Spleen (tissue), 11 donors: ENCODE measurements at regions not wholly inside any gene's neighbourhood (a gene's known extent, or its start where the extent isn't known, plus 50 kb on each side); places are given as distances from the start of the nearest gene placed in this dataset.

ENCODE experiments used
- DNase-seq: peaks from one replicate; pipeline ENCODE4 v3.0.0-alpha.2; 2020
- H3K27ac ChIP-seq, 8 donors: fragments of 200-600 bp; sonication (generic) in 7 of 8; 1 replicate in 4 of 8; 2 replicates in 4 of 8; pipeline versions ENCODE4 v1.5.0 to v1.8.0; 2016 to 2021; ENCODE audit warnings: inconsistent platforms in 4 of 8, mild to moderate bottlenecking in 4 of 8, moderate library complexity in 1 of 8
- H3K27me3 ChIP-seq, 7 donors: fragments of 200-600 bp; sonication (generic) in 6 of 7; replicated peaks in 1 of 7; 1 replicate in 4 of 7; 2 replicates in 3 of 7; pipeline versions ENCODE4 v1.5.0 to v1.8.0; 2016 to 2021; ENCODE audit warnings: inconsistent platforms in 3 of 7, mild to moderate bottlenecking in 1 of 7
- H3K36me3 ChIP-seq, 6 donors: fragments of 200-600 bp; sonication (generic) in 5 of 6; 1 replicate in 4 of 6; 2 replicates in 2 of 6; pipeline versions ENCODE4 v1.5.0 to v1.8.0; 2016 to 2021; ENCODE audit warnings: inconsistent platforms in 2 of 6
- H3K4me1 ChIP-seq, 6 donors: fragments of 200-600 bp; sonication (generic) in 5 of 6; 1 replicate in 3 of 6; 2 replicates in 3 of 6; pipeline versions ENCODE4 v1.5.0 to v1.8.0; 2016 to 2021; ENCODE audit warnings: inconsistent platforms in 3 of 6
- H3K4me3 ChIP-seq, 8 donors: fragments of 200-600 bp; sonication (generic) in 7 of 8; 1 replicate in 4 of 8; 2 replicates in 4 of 8; pipeline versions ENCODE4 v1.5.0 to v1.8.0; 2016 to 2021; ENCODE audit warnings: inconsistent platforms in 4 of 8, mild to moderate bottlenecking in 4 of 8, moderate library complexity in 2 of 8
- H3K9me3 ChIP-seq, 8 donors: fragments of 200-600 bp; sonication (generic) in 7 of 8; 1 replicate in 4 of 8; 2 replicates in 4 of 8; pipeline versions ENCODE4 v1.5.0 to v1.8.0; 2016 to 2021; ENCODE audit warnings: inconsistent platforms in 4 of 8
- CTCF ChIP-seq, 11 experiments: fragments of 200-600 bp in 7 of 11; fragments of 450-650 bp in 4 of 11; sonication (generic) in 4 of 11; IDR thresholded peaks in 8 of 11; conservative IDR thresholded peaks in 3 of 11; 1 replicate in 7 of 11; 2 replicates in 4 of 11; pipeline versions ENCODE4 v1.4.0 to v1.8.0; 2016 to 2021; ENCODE audit warnings: antibody characterized with exemption in 11 of 11, inconsistent platforms in 4 of 11, mild to moderate bottlenecking in 1 of 11
- POLR2A ChIP-seq, 3 donors: fragments of 450-650 bp; IDR thresholded peaks; one replicate each; pipeline ENCODE4 v1.5.1; 2017; ENCODE audit warnings: antibody characterized with exemption in 3 of 3, mild to moderate bottlenecking in 1 of 3
- POLR2AphosphoS5 ChIP-seq, 3 donors: sonication (generic); formaldehyde crosslinking; IDR thresholded peaks; one replicate each; pipeline ENCODE4 v1.5.1; 2017; ENCODE audit warnings: antibody characterized with exemption in 3 of 3
- WGBS, 5 donors: extraction: QIAGEN DNeasy Blood & Tissue Kit in 3 of 5; methylation state at CpG; one replicate each; pipeline versions ENCODE4 v1.1.5 to v1.1.7; 2013 to 2018; 5-methylcytosine and 5-hydroxymethylcytosine counted together
- intact Hi-C: fragments of 100-400 bp; cut with DNase I; formaldehyde crosslinking; loops from one replicate; pipeline ENCODE4 v1.15.0; 2023; ENCODE audit warnings: low total_unique reads
- donor health status: healthy with polysubstance abuse.
- donor health status: DM: no; HTN: no; CAD: no; lungs with moderate emphysema.
- donor health status: DM: no; HTN: no; CAD: no.
- donor health status: Bipolar disorder and iron deficiency.
- donor health status: healthy.
- donor health status: DM: no; HTN: no; CAD: no.
- donor health status: DM: yes; HTN: yes; CAD: no.

GRCh38 chr9:13508681-13509080 is 229.2 kb upstream of the MPDZ start:
- peaks cover 0 to 5% (median 0%) of the 10 kb centered on the region in 6 donors for H3K4me1 ChIP-seq
- TF ChIP-seq POLR2AphosphoS5 (IDR thresholded peaks at IDR 0.05): no peak
- no peak for TF ChIP-seq CTCF (IDR thresholded peaks at IDR 0.05 in 8 of 11, conservative IDR thresholded peaks at IDR 0.05 in 3 of 11)
- TF ChIP-seq POLR2A (IDR thresholded peaks at IDR 0.05): no peak
- intact Hi-C loops: no loop called here
- no peak for DNase-seq
- H3K4me3 ChIP-seq: no peak overlapping the region
- no peaks in the 10 kb centered on the region for H3K36me3 ChIP-seq
- H3K9me3 ChIP-seq: no peaks in the 10 kb centered on the region
- H3K27ac ChIP-seq: no peak overlapping the region
- H3K27me3 ChIP-seq: no peaks in the 10 kb centered on the region

- 70 to 87% (median 74%) methylated on average over 2 of the region's 2 CpGs for WGBS, 5 donors
- no peak overlapping the region for H3K4me3 ChIP-seq
- H3K27ac ChIP-seq: no peak overlapping the region
- no peaks in the 10 kb centered on the region for H3K4me1 ChIP-seq
- no peaks in the 10 kb centered on the region for H3K9me3 ChIP-seq
- DNase-seq: no peak
- no peak for TF ChIP-seq POLR2A (IDR thresholded peaks at IDR 0.05)
- TF ChIP-seq POLR2AphosphoS5 (IDR thresholded peaks at IDR 0.05): no peak
- no peak for TF ChIP-seq CTCF (IDR thresholded peaks at IDR 0.05 in 8 of 11, conservative IDR thresholded peaks at IDR 0.05 in 3 of 11)
- no peaks in the 10 kb centered on the region for H3K27me3 ChIP-seq
- H3K36me3 ChIP-seq: no peaks in the 10 kb centered on the region
- intact Hi-C loops: no loop called here
Measured at GRCh38 chr9:13508086-13508485, 228.6 kb upstream of the MPDZ start.

- Histone ChIP-seq H3K9me3 (no peaks in the 10 kb centered on the region), H3K27me3 (no peaks in the 10 kb centered on the region), H3K4me3 (no peak overlapping the region), H3K4me1 (no peaks in the 10 kb centered on the region), H3K27ac (no peak overlapping the region), H3K36me3 (no peaks in the 10 kb centered on the region)
- 76 to 93% (median 83%) methylated on average over 3 of the region's 3 CpGs for WGBS, 5 donors
- DNase-seq: no peak
- intact Hi-C loops: no loop called here
- no peak for TF ChIP-seq POLR2A (IDR thresholded peaks at IDR 0.05)
- TF ChIP-seq CTCF (IDR thresholded peaks at IDR 0.05 in 8 of 11, conservative IDR thresholded peaks at IDR 0.05 in 3 of 11): no peak
- no peak for TF ChIP-seq POLR2AphosphoS5 (IDR thresholded peaks at IDR 0.05)
Measured at GRCh38 chr9:13505797-13506196, 226.3 kb upstream of the MPDZ start.

- Histone ChIP-seq H3K4me1 (no peaks in the 10 kb centered on the region), H3K27me3 (no peaks in the 10 kb centered on the region), H3K9me3 (no peaks in the 10 kb centered on the region), H3K4me3 (no peak overlapping the region), H3K27ac (no peak overlapping the region), H3K36me3 (no peaks in the 10 kb centered on the region)
- 88 to 98% (median 93%) methylated on average over 2 of the region's 2 CpGs for WGBS, 5 donors
- TF ChIP-seq POLR2A (IDR thresholded peaks at IDR 0.05) (no peak), CTCF (IDR thresholded peaks at IDR 0.05 in 8 of 11, conservative IDR thresholded peaks at IDR 0.05 in 3 of 11) (no peak), POLR2AphosphoS5 (IDR thresholded peaks at IDR 0.05) (no peak)
- DNase-seq: no peak
- intact Hi-C loops: no loop called here
Measured at GRCh38 chr9:13503599-13503998, 224.1 kb upstream of the MPDZ start.
